ENCODE measurements at regions not wholly inside any gene's neighbourhood (a gene's known extent, or its start where the extent isn't known, plus 50 kb on each side); places are given as distances from the start of the nearest gene placed in this dataset.
A peak's percentile ranks its signal among the peaks of the same experiment; 100 is the strongest.
"Not testable (repeated sequence)": the region's sequence is repeated elsewhere in the genome, so short reads cannot be mapped to it uniquely, and the experiment has no call there.

DNA sequence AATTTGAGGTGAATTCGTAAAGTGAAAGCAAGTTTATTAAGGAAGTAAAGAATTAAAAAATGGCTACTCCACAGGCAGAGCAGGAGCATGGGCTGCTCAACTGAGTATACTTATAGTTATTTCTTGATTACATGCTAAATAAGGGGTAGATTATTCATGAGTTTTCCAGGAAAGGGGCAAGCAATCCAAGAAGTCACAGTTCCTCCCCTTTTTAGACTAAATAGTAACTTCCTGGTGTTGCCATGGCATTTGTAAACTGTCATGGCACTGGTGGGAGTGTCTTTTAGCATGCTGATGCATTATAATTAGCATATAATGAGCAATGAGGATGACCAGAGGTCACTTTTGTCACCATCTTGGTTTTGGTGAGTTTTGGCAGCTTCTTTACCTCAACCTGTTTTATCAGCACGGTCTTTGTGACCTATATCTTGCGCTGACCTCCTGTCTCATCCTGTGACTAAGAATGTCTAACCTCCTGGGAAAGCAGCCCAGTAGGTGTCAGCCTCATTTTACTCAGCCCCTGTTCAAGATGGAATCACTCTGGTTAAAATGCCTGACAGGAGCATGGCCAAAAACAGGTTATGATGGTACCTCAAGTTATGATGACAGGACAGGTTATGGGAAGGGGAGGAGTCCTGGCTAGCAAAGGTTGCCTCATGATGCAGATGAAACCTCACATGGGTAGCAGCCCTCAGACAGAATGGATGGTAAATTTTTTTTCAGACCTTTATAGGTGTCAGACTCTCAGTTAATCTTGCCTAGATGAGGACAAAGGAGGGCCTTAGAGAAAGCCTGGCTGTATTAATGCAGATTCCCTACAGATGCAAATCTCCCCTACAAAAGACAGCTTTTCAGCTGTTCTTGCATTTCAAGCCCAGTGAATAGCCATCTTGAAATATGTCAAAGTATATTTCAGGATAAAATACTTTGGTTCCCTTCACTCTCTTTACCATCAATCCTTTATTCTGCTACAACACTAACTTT lies 49.7 kb downstream of the SIPA1L2 start:
- no peak for DNase-seq

DNA sequence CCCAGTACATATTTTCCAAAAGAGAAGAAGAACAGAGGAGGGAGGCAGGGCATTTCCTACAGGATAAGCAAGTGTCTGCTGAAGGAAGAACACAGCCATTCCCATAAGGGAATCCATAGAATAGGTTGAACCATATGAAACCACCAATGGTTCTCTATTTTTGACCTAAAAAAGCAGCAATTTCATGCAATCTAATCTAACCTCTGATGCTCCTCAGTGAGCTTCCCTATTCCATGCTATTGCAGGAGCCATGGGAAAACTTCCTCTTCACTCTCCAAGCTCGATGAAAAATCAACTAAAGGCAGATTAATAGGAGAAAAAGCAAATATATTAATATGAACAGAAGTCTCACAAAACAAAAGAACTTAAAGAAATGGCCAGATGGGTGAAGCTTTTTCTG lies 50.5 kb downstream of the SIPA1L2 start:
- no peak for DNase-seq

DNA sequence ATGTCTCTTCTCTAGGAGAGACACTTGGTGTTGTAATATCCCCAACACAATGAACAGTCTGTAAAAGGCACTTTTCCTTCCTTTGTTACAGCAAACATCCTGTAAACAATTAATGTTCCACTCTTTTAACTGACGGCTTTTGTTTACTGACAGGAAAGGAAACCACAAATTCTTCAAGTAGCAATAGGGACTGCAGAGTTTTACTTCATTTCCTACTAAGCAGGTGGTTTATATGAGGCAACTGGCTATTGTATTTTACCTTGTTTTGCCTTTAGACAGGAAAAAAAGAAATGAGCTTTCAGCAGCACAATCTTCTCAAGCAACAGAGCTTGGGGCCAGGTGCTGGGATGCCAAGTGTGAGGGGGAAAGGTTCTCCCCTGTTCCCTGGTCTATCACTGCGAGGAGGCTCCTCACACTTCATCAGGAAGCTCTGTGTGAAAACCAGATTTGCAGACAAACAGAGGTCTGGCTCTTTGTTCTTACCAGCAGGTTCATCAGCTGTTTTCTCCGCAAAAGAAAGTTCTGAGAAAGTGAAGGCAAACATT lies 51.2 kb downstream of the SIPA1L2 start:
- peak; percentile 70 for DNase-seq

DNA sequence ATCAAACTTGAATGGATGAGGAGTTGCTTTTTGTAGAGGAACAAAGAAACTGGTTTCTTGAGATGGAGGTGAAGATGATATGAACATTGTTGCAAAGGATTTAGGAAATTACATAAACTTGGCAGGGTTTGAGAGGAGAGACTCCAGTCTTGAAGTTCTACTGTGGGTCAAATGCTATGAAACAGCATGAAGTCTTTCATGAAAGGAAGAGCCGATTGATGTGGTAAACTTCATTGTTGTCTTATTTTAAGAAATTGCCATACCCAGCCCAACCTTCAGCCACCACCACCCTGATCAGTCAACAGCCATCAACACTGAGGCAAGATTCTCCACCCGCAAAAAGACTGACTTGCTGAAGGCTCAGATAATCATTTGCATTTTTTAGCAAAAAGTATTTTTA lies 52.2 kb downstream of the SIPA1L2 start:
- DNase-seq: no peak

DNA sequence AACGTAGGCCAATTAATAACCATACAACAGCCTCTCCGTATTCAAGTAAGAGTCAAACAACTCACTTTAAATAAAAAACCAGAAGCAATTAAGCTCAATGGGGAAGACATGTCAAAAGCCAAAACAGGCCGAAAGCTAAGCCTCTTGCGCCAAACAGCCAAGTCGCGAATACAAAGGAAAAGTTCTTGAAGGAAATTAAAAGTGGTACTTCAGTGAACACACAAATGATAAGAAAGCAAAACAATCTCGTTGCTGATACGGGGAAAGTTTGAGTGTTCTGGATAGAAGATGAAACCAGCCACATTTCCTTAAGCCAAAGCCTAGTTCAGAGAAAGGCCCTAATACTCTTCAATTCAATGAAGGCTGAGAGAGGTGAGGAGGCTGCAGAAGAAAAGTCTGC lies 53.4 kb downstream of the SIPA1L2 start:
- no peak for DNase-seq

DNA sequence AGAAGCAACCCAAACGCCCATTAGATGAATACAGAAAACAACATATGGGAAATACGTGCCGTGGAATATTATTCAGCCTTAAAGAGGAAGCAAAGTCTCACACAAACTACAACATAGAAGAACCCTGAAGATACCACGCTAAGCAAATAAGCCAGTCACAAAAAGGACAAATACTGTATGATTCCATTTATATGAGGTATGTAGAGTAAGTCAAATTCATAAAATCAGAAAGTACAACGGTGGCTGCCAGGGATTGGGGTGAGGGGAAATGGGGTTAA lies 54.2 kb downstream of the SIPA1L2 start:
- DNase-seq: no peak

DNA sequence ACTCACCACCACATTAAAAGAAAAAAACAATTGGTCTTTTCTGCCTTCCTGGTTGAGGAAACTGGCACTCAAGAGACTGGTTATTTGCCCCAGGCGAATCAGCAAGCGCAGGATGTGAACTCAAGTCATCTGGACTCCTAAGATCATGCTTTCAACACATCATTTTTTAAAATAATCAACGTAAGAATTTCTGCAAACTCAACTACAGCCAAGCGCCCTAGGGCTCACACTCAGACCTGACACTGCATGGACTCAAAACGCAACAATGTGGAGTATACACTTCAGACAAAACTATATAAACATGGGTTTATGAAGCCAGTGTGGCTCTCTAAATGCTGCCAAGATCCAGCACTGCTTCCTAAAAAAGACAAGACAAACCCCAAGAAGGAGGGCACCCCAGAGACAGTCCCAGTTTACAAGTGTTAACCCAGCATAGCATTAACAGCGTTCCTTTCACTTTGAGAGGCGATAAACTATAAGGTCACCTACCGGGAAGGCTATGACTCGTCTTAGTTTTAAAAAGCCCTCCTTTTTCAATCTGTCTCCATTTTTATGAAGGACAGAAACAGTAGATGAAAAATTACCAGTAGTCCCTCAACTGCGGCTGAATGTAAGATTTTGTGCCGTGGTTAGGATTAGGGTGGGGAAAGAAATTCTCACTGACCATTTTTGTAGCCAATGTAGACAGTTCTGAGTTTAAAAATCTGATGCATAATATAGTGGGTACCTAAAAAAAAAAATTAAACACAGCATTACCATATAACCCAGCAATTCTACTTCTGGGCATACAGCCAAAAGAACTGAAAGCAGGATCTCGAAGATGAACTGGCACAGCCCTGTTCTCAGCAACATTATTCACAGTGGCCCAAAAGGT lies 54.8 kb downstream of the SIPA1L2 start:
- peak; percentile 44 for DNase-seq

DNA sequence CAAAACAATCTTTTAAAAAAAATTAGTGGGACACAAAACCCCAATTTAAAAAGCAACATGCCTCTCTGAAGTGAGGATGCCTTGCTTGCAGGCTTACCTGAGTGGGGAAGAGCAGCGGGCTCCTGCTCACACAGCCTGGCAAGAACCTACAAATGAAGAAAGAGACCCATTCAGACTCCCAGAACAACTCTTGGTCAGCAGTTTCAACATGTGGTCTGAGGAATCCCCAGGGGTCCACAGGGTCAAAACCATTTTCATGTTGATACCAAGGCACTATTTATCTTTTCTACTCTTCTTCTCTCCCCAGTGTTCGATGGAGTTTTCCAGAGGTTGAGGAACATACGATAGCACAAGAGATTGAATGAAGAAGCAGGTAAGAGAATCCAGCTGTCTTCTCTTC lies 55.9 kb downstream of the SIPA1L2 start:
- no peak for DNase-seq

DNA sequence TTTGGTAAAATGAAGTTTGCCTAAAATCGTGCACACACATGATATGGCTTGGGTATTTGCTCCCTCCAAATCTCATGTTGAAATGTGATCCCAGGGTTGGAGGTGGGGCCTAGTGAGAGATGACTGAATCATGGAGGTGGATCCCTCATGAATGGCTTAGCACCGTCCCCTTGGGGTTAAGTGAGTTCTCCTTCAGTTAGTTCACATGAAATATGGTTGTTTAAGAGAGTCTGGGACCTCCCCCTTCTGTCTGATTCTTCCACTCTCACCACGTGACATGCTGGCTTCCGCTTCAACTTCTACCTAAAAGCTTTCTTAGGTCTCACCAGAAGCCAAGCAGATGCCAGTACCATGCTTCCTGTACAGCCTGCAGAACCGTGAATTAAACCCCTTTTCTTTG lies 58.4 kb downstream of the SIPA1L2 start:
- no peak for DNase-seq

DNA sequence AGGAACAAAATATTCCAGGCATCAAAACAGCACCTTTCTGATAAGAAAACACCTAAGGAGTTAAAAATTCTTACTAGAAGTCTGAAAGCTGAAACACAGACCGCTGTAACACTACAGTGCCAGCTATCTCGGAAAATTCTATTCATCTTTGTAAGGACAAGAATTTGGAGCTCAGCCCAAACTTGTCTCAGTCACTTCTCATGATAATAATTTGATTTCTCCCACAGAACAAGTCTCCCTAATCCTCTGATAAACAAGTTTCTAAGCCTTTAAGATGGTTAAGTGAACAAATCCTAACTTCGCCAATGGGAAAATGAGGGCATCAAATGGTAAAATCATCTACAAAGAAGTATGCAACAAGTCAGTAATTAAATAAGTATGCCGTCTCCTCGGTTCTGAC lies 59.9 kb downstream of the SIPA1L2 start:
- DNase-seq: no peak

DNA sequence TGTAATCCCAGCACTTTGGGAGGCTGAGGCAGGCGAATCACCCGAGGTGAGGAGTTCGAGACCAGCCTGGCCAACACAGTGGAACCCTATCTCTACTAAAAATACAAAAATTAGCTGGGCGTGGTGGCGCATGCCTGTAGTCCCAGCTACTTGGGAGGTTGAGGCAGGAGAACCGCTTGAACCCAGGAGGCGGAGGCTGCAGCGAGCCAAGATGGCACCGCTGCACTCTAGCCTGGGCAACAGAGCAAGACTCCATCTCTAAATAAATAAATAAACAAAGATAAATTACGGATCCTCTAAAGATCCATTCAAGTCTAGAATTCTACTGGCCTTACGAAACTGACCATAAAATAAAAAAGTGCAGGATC lies 60.4 kb downstream of the SIPA1L2 start:
- DNase-seq: not testable (repeated sequence)

DNA sequence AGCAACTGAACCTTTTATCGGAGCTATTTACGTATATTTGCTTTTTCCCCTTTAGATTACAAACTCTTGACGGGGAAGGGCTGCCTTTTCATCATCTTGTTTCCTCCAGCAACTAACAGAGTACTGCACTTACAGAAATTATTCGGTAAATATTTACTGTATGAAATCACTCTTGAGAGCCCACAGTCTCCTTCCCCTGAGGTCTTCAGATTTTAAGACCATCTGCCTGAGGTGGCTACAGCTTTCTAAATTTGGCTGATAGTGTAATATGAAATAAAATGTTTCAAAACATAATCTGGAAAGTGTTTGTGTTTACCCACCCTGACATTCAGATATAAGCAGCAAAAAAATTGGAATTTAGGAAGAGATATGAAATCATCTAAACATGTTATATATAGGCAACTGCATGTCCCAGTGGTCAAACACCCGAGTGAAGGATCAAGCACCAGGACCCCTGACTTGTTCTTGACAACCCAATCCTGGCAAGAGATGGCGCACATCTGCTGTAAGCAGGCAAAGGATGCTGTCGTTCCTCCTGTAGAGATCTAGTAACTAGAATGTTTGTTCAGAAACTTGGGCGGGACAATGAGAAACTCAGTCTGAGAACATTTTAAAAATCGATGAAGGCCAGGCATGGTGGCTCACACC lies 60.9 kb downstream of the SIPA1L2 start:
- DNase-seq: no peak

DNA sequence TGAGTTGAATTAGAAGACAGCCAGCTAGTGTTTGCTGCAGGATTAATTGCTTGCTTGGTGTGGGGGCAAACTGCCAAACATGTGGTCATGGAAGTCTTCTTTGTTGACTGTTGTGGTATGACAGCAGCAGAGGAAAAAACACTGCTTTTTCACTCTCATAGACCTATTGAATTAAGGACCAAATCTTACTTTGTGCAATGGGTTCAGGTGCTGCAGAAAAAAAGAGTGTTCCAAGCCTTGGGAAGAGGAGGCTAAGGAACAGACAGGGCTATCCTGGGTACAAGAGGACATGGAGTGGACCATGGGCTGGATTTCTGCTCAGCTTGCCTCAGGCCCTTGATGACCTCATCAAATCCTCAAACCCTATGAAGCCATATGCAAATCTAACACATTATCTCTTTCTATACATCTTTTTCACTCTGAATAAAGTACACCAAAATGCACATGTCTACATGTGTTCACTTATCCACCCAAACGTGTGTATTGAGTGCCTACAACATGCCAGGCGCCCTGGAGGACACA lies 61.5 kb downstream of the SIPA1L2 start:
- no peak for DNase-seq

DNA sequence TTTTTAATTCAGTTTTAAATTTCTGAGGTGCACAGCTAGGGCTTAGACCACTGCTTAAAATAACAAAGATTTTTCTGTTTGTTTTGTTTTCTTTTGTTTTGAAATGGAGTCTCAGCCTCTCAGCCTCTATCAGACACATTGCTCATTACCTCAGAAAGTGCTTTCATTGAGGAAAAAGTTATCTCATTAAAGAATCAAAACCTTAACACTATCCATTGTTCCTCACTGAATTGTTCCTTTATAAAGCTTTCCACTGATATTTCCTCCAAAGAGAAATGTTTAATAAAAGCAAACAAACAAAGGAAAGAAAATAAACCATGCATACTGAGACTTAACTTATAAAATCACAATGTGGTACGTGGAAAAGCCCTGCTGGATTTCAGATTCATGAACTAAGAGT lies 63.8 kb downstream of the SIPA1L2 start:
- DNase-seq: no peak

DNA sequence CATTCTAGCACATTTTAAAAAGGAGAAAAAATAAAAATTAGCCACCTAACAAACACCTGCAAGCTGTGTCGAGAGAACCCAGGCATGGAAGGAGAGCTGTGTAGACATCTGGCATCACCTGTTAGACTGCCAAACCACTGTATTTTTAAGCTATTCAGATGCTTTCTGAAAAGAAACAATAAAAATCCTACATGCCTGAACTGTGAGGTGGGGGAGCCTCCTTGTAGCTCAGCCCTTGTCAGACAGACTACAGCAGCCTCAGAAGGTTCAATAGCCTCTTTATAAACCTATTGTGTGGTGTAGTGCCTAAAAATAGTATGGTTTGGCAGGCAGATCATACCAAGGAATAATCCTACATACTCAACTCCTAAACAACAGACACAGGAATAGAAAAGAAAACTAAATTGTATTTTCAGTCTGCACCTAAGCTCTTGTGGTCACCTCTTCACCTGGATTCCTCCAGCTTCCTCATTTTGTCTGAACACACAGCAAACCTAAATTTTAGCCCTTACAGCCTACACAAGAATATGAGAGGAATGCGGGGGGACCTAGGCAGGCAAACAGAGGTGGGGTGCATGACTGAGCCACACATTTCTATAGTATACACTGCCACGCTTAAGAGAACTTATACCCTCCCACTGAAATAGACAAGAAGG lies 67.0 kb downstream of the SIPA1L2 start:
- no peak for DNase-seq

DNA sequence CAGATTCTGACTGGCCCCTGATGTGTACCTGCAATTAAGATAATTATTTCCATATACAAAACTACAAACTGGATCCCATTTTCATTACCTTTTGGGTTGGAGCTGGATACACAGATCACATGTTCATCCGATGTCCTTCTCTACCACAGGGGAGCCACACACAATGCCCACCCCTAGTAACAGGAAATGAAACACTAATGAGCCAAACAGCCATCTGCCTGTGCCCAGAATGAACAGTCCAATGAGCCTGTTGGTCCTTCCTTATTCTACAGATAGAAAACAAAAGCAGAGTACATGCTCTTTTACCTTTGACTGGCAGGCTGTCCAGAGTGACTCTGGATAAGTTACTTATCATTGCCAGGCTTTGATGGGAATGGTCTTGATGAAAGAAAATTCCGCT lies 68.6 kb downstream of the SIPA1L2 start:
- DNase-seq: no peak

DNA sequence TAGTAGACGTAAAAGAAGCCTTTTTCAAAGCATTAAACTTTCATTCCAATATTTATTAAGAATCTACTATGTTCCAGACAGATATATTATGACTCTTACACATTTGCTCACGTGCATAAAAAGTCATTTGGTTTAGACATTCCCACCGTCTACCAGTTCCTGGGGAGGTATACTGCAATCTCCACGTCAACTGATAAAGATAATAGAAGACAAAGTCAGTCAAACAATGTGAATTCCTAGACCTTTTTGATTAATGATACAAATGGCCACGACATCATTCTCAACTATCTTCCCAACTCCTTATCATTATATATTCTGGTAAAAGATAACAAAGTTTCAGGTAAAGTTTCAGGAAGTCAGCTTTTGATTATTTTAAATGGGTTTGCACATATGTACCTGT lies 69.0 kb downstream of the SIPA1L2 start:
- DNase-seq: no peak

DNA sequence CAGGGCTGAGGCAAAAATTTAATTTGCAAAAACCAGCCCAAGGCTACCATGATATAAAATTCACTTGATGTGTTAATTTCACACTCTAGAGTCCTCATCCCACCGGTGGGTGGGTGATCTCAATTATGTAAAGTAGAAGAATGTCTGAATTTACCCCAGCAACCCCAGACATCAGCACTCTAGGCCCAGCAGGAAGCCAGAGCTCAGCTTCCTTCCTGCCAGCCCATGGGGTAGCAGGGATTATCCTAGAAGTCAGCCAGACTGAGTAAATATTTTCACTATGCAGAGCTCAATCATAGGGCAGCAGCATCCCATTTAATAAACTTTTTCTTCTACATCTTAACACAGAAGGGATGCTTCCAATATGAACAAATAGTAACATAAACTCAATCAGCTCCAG lies 71.0 kb downstream of the SIPA1L2 start:
- DNase-seq: peak; percentile 51

DNA sequence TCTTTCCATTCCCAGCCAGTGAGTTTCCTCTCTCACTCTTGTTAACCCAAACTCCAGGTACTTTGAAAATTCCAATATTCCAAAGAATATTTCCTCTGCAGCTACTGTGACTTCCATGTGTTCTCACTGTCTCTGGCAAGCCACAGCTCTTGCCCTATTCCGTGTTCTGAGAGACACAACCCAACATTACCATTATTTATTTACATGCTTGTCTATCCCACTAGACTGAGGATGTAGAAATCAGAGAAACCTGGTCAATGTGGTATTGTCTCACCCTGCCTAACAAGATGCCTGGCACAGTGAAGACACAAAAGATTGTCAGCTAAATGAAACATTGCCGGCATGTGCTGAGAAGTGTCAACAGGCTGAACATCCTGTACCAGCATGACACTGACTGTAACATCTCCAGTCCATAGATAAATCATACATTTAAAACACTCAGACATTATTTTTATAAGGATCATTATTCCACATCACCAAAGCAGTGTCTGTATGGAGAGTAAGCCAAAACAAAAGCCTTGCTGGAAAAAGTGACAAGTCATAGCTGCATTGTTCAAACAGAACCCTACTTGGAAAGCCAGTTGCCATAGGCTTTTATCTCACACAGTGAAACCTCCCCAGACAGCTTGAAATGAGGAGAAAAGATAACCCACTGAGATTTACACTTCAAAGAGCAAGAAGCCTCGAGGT lies 72.3 kb downstream of the SIPA1L2 start:
- DNase-seq: no peak

DNA sequence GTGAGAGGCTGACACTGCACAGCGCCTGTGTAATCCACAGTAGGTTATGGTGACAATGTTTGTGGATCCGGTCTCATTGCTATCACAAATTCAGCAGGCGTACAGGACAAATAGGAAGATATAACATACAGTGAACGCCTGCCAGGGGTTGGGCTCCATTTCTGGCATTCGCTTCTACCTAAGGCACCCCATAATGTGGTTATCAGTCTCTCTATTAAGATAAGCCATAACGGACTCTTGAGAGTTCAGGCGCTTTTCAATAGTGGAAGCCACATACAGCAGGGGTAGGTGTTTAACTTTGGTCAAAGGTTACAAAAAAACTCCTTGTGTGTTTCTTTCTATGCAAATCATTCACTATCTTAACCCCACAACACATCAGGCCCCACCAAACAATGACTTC lies 72.8 kb downstream of the SIPA1L2 start:
- no peak for DNase-seq

DNA sequence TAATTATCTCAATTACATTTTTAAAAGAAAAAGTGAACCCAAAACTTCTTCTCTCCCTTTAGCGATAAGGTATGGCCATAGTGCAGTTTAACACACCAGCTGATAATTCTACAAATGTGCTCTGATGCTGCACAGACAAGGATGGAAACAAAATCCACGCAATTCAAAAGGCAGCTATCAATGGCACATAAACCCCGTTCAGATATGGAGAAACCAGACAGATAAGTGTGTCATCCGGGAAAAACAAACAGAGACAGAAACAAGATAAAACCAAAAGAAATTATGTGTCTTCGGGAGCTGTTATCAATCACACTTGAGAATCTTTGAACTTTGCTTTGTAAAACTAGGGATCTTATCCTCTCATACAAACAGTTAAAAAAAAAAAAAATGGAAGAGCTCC lies 73.6 kb downstream of the SIPA1L2 start:
- DNase-seq: no peak

All from dermis blood vessel endothelial cell (primary cell).